Spleen (tissue), 7 donors: ENCODE measurements at regions not wholly inside any gene's neighbourhood (a gene's known extent, or its start where the extent isn't known, plus 50 kb on each side); places are given as distances from the start of the nearest gene placed in this dataset.

Experiments
- POLR2A ChIP-seq, 3 donors: fragments of 450-650 bp; IDR thresholded peaks; one replicate each; pipeline ENCODE4 v1.5.1; 2017; ENCODE audit warnings: antibody characterized with exemption in 3 of 3, mild to moderate bottlenecking in 1 of 3
- TF ChIP-seq, protein P1 (sequence below), 11 experiments: fragments of 200-600 bp in 7 of 11; fragments of 450-650 bp in 4 of 11; sonication (generic) in 4 of 11; IDR thresholded peaks in 8 of 11; conservative IDR thresholded peaks in 3 of 11; 1 replicate in 7 of 11; 2 replicates in 4 of 11; pipeline versions ENCODE4 v1.4.0 to v1.8.0; 2016 to 2021; ENCODE audit warnings: antibody characterized with exemption in 11 of 11, inconsistent platforms in 4 of 11, mild to moderate bottlenecking in 1 of 11
- donor health status: DM: no; HTN: no; CAD: no; lungs with moderate emphysema.
- donor health status: DM: no; HTN: no; CAD: no.
- donor health status: DM: no; HTN: no; CAD: no.

DNA sequence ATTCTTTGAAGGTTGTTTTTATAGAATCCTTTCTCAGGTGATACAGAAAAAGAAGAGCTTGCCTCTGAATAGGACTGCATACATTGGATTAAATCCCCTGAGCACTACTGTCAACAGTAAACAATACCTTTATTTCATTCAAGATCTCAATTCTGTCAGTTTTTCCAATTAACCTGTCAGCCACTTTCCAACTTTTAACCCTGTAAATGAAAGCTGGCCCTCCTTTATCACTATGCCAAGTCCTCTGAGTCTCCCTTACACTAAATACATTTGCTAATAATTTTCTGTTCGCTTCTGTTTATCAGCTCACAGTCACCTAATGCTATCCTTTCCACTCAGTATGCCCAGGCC, 213.7 kb upstream of the ARHGAP42 start:
- TF ChIP-seq POLR2A (IDR thresholded peaks at IDR 0.05) = no peak
- TF ChIP-seq, protein P1, sequence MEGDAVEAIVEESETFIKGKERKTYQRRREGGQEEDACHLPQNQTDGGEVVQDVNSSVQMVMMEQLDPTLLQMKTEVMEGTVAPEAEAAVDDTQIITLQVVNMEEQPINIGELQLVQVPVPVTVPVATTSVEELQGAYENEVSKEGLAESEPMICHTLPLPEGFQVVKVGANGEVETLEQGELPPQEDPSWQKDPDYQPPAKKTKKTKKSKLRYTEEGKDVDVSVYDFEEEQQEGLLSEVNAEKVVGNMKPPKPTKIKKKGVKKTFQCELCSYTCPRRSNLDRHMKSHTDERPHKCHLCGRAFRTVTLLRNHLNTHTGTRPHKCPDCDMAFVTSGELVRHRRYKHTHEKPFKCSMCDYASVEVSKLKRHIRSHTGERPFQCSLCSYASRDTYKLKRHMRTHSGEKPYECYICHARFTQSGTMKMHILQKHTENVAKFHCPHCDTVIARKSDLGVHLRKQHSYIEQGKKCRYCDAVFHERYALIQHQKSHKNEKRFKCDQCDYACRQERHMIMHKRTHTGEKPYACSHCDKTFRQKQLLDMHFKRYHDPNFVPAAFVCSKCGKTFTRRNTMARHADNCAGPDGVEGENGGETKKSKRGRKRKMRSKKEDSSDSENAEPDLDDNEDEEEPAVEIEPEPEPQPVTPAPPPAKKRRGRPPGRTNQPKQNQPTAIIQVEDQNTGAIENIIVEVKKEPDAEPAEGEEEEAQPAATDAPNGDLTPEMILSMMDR (IDR thresholded peaks at IDR 0.05 in 8 of 11, conservative IDR thresholded peaks at IDR 0.05 in 3 of 11) = no peak
